ENCODE measurements at regions not wholly inside any gene's neighbourhood (a gene's known extent, or its start where the extent isn't known, plus 50 kb on each side); places are given as distances from the start of the nearest gene placed in this dataset.

DNA sequence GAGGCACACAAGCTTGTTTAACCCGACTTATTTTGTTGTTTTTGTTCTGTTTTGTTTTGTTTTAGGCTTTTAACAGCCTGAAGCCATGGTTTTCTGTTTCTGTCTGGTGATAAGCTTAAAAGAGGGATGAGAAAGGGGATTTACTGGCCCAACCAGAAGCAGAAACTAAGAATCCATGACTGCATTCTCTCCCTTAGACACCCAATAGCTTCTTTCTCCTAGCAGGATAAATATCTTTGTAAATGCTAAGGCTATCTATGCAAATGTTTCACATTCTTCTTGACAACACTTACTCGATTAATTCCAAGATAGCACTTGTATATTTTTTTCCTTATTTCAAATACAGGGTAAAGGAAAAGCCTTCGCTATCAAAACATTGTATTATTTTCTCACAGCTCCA, 53.7 kb upstream of the SMAD1 start:
- DNase-seq (ENCODE audit: low read depth, low spot score): peak; percentile 30

DNA sequence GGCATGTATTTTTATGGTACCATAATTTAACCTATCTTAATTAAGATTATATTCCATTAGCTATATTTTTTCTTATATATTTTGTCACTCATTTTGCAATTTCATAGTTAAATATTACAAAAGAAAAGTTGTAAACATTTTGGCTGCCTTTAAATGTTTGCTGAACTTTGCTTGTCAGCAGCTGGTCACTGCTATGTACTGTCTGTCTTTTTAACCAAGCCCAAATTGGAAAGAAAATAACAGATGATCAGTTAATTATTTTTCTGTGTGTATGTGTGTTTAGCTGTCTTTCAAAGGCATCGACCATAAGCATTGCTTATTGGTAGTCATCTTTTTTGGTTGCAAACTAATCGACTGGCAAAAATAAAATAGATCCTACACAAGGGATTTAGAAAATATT, 54.4 kb upstream of the SMAD1 start:
- no peak for DNase-seq (ENCODE audit: low read depth, low spot score)

DNA sequence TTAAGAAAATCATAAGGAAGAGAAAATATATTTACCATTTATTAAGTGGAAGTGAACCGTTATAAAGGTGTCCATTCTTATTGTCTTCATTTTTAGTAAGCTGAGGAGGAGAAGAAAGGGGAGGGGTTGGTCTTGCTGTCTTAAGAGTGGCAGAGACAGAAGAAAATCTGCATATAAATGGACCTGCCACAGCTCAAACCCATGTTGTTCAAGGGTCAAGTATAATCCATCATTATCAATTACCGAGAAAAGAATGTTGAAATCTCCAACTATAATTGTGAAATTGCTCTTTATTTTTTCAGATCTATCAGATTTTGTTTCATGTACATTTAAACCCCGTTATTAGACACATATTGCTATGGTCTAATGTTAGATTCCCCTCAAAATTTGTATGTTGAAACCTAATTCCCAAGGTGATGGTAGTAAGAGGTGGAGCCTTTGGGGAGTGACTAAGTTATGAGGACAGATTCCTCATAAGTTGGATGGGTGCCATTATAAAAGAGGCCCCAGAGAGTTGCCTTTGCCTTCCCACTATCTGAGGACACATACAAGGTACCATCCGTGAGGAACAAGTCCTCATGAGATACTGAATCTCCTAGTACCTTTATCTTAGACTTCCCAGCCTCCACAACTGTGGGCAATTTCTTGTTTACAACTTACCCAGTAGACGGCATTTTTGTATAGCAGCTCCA, 58.5 kb upstream of the SMAD1 start:
- no peak for DNase-seq (ENCODE audit: low read depth, low spot score)

DNA sequence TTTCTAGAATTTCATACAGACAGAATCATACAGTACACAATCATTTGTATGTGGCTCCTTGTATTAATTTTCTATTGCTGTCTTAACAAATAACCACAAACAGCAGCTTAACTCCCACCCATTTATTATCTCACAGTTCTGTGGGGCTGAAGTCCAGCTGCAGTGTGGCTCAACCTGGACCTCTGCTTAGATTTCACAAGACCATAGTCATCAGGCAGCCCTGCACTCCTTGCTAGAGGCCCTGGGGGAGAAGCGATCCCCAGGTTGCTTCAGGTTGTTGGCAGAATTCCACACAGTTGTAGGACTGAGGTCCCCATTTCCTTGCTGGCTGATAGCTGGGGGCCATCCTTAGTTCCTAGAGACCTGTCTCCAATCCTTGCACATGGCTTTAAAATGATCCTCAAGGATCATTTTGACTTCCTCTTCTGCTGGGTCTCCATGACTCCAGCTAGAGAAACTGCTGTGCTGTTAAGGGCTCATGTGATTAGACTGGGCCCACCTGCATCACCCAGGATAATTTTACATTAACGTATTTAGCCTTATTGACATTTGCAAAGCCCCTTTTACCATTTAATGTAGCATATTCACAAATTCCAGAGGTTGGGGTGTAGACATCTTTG, 60.9 kb upstream of the SMAD1 start:
- peak; percentile 37 for DNase-seq (ENCODE audit: low read depth, low spot score)

DNA sequence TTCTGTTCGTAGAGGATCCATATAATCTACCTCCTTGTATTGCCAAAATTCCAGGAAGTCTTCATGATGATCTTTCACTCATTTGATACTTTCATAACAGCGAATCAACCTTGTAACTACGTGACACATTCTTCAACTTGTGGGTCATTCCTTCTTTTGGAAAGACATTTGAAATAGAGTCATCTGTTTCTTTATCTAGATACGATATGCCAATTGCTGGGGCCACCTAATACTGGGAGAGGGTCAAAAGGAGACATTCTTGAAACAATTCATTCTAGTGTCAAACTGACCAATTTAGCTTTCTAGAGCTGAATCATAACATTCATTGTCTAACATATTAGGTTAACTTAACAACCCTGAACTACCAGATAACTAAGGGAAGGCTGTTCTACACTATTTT, 62.9 kb upstream of the SMAD1 start:
- DNase-seq (ENCODE audit: low read depth, low spot score): no peak

DNA sequence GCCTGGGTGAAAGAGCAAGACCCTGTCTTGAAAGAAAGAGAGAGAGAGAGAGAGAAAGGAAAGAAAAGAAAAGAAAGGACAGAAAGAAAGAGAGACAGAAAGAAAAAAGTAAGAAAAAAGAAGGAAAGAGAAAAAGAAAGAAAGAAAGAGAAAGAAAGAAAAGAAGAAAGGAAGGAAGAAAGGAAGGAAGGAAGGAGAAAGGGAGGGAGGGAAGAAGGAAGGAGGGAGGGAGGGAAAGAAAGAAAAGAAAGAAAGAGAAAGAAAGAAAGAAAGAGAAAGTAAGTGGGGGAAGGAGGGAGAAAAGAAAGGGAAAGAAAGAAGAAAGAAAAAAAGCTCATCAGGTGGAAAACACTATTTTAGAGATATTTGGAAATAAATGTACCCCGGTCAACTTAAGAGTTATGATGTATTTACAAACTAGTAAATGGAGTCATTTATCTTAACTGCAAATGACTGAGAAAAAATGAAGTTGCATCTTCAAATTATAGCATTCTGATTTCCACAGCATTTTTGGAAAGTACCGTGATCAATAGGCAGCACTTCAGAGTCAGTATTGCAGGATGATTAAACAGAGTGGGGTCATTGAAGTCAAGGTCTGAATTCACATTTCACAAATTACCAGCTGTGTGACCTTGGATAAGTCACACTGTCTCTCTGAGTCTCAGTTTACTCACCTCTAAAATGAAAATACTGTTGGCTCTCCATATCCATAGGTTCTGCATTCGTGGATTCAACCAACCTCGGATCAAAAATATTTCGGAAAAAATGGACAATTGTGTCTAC, 64.1 kb upstream of the SMAD1 start:
- DNase-seq (ENCODE audit: low read depth, low spot score): no peak

DNA sequence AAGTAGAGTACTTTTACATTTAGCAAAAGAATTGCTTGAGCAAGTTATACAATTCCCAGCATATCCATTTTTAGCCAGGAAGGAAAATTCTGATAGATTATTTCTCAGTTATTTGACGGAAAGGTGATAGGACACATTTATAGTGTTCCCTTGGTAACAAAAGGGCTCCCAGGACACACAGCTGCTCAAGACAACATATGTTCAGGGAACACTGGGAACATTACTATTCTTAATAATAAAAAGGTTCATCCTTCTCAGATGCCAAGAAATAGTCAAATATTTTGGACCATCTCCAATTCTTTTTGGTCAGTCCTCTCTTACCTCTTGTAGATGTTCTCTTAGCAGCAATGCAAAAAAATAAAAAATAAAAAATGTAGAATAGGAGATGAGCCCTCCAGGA, 66.8 kb upstream of the SMAD1 start:
- no peak for DNase-seq (ENCODE audit: low read depth, low spot score)

DNA sequence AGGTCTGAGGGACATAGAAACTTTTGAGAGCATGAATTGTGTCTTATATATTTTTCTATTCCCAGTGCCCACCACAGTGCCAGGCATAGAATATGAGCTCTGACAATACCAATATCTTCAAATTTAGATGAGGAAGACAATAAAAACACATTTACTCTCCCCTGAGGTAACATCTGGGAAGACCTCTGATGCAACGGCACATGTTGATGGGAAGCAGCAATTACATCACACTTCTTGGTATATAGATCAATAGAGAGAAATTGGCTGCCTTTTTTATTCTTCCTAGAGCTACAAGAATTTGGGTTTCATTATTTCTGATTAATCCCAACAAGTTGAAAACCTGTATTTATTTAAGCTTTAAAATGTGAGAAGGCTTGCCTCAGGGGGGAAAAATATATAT, 67.4 kb upstream of the SMAD1 start:
- no peak for DNase-seq (ENCODE audit: low read depth, low spot score)

DNA sequence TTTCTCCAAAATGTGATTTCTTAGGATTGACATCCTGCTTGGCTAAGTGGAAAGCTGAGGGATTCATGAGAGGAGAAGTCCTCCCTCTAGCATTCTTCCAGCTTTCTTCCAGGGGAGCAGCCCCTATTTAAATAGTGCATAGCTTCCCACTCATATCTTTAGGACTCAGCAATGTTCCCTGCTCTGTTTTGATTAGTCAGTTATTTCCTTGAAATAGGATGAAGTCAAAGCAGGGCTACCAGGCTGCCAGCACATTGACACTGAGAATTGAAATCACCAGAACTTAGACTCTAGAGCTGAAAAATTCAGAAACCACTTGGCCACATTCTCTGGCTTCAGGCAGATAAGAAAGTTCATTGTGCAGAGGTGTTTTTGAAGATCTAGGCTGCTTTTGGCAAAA, 74.7 kb upstream of the SMAD1 start:
- no peak for DNase-seq (ENCODE audit: low read depth, low spot score)

DNA sequence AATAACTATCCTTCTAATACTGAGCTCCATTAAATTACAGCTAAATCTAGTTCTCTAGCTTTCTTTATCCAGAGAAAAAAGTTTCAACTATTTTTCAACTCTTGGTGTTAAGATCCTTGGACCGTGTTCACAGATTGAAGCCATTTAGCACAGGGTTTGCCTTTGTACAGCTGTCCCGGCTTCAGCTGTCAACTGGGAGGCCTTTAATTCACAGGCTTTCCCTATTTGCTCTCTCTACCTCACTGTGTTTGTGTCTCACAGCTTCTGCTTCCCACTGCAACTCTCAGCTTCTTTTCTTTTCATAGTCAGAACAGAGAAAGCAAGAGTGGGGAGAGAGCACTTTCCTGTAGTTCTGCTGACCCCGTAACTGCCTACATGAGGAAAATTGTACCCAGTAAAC, 76.9 kb upstream of the SMAD1 start:
- no peak for DNase-seq (ENCODE audit: low read depth, low spot score)

DNA sequence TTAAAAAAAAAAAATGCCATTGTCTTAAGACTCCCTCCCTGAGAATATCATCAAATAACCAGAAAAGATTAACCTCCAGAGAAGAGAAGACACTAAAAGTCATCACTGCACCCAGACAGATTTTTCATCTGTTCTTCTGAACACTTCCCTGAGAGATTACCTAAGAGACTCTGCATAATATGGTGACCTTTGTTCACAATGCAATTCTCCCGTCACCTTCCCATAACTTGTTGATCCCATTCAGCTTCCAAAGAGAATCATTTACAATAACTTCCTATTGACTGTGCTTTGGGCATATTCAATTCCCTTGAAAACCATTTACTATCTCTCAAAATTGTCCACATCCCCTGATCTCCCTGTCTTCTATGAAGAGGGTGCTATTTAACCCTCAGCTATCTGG, 85.1 kb upstream of the SMAD1 start:
- DNase-seq (ENCODE audit: low read depth, low spot score): no peak

DNA sequence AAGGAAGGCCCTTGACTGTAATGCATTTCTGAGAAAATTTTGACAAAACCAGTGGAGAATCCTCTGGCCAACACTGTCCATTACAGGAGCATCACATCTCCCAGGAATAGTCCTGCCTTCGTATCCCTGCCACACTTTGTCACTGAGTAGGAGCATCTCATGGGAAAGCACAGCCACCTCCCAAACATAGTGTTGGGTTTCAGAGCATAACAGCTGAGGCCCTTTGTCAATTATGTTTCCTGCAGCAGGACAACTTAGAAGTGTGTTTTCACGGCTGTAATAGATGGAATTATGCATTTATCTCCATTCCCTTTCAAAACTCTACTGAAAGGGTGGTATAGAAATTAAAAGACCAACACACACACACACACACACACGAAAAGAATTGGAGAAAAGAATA, 91.1 kb upstream of the SMAD1 start:
- DNase-seq (ENCODE audit: low read depth, low spot score): no peak

DNA sequence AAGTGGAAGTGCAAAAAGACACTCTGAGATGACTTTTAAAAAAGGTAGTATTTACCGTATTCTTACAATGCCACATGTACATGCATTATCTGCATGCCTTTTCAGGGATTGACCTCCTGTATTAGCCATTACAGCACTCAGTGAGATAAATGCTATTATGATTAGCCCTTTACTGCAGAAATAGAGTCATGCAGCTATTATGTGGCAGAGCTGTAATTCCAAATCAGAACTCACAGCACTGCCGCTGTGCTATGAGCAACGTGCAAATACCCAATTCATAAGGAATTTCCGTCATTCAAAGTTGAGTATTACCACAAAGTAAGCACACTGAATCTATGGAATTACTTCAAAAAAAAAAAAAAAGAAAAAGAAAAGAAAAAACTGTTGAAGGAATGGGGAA, 92.1 kb upstream of the SMAD1 start:
- no peak for DNase-seq (ENCODE audit: low read depth, low spot score)

DNA sequence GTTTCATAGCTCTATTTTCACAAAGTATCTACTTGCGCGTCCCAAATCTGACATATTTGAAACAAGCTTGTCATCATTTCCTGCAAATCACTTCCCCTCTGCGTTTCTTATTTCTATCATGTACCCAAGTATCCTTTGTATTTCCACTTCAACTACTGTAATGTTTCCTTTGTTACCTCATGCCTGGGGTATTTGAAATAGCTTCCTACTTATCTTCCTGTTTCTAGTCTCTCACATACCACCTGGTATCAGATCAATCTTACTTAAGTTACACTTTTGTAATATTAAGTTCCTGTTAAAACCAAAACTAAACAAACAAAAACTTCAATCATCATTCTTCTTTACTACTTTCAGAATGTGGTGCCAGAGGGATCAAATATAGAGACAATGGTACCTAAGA, 93.6 kb upstream of the SMAD1 start:
- no peak for DNase-seq (ENCODE audit: low read depth, low spot score)

DNA sequence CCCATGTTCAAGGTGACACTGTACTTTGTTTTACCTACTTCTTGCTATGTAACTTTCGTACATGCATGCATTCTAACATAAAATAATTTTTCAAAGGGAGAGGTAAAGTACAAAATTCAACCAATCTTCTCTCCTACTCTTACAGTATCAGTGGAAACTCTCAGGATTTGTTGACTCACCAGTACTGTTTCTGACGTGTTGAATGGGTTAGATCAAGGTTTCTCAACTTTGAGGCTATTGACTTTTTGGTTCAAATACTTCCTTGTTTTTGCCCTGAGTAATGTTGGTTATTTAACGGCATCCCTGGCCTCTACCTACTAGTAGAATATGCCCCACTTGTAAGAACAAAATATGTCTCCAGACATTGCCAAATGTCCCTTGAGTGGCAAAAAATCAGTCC, 94.6 kb upstream of the SMAD1 start:
- no peak for DNase-seq (ENCODE audit: low read depth, low spot score)

DNA sequence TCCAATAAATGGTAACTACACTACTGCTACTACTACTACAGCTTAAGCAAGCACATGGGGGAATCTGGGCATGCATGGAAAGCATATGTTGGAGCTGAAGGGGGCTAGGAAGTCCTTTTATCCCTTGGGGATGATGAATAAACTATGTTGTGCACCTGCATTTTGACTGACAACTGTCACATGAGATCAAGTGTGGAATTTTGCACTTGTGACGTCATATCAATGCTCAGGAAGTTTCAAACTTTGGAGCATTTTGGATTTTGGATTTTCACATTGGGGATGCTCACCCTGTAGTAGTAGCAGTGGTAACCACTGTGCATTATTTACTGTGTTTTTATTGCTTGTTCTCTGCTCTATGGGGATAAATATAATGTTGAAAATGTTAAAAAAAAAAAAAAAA, 100.5 kb upstream of the SMAD1 start:
- DNase-seq (ENCODE audit: low read depth, low spot score): no peak

DNA sequence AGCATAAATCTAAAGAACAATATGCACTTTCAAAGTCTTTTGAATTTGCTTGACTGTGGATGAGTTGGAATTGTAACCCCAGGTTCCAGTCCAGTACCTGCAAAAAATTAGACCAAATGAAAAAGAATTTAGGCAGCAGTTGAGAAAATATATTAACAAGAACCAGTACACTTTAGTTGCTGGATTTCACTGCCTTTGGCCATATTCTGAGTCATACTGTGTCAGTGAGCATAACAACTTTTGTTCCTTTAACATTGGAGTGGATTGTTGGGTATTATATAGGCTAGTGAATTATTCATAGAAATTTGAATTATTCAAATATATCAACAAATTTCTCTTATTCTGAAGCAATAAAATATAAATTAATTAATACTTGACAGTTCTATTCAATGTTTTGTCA, 101.5 kb upstream of the SMAD1 start:
- no peak for DNase-seq (ENCODE audit: low read depth, low spot score)

DNA sequence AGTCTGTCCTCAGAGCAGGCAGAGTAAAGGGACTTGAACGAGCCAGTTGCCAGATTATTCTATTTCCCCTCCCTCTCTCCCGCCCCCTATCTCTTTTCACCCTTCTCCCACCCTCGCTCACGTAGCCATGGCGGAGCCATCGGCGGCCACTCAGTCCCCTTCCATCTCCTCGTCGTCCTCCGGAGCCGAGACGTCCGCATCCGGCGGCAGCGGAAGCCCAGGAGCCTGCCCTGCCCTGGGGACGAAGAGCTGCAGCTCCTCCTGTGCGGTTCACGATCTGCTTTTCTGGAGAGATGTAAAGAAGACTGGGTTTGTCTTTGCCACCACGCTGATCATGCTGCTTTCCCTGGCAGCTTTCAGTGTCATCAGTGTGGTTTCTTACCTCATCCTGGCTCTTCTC, 106.2 kb upstream of the SMAD1 start:
- DNase-seq (ENCODE audit: low read depth, low spot score): no peak

DNA sequence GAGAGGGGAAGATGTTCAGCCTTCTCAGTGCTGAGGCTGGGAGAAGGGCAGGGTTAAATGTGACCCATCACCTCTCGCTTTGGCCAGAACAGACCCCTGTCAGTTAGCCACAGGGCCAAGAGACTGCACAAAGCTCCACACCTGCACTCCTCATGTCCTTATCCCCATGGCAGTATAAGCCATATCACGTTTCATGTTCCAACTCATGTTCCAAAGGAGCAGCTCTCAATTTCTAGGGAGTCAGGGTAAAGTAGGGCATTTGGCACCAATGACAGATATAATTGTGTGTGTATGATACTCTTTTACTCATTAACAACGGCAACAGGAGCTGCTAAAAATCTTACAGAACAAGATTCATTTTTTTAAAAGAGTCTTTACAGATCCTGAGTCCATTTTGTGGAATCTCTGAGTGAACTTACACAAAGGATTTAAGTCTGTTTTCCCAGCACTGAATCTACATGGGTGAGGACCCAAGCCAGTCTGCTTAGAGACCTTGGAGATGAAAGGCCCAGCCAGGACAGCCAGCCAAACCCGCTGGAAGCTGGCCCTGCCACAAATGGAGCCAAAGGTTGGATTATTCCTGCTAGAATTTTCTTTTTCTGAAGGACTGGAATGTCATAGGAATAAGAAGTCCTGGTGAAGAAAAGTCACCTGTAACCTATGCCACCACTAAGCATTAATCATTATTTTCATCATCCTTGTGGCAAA, 129.1 kb upstream of the SMAD1 start:
- no peak for DNase-seq (ENCODE audit: low read depth, low spot score)

DNA sequence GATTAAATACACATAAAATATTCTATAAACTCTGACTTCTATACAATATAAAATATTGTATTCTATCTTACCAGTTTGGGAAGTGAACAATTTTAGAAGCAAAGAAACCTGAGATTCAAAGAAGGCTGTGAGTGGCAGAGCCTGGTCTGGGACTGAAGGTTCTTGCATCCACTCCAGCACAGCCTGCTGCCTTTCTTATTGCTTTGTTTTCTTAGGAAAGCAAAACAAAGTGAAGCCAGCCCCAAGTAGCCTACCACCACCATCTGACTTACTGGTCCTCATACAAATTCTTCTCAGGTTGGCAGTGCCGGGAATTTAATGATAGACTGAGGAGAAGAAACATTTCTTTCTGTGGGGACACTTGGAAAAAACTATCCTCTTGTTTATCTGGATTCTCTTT, 129.7 kb upstream of the SMAD1 start:
- DNase-seq (ENCODE audit: low read depth, low spot score): no peak

DNA sequence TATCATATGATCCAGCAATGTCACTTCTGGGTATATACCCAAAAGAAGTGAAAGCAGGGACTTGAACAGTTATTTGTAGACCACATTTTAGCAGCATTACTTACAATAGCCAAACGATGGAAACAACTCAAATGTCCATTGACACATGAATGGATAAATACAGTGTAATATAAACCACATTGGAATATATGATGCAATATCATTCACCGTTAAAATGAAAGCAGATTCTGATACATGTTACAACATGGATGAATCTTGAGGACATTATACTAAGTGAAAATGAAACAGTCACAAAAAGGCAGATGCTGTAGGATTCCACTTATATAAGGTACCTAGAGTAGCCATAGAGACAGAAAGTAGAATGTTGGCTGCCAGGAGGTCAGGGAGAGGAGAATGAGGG, 130.5 kb upstream of the SMAD1 start:
- no peak for DNase-seq (ENCODE audit: low read depth, low spot score)

DNA sequence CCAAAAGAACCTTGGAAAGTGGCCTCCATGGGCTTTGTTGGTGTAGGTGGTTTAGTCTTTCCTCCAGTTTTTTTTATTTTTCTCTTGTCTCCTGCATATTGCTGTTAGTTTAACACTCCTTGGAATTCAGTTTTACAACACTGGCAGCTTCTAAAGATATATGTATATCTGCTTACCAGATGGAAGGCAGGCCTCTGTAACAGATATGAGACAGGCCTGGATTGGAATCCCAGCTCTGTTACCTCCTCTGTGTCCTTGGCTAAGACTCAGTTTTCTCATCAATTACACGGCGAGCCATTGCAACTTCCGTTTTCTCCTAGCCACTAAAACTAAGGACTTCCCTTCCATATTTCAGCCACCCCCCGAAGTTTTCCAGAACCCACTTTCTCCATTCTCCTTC, 133.4 kb upstream of the SMAD1 start:
- DNase-seq (ENCODE audit: low read depth, low spot score): no peak

DNA sequence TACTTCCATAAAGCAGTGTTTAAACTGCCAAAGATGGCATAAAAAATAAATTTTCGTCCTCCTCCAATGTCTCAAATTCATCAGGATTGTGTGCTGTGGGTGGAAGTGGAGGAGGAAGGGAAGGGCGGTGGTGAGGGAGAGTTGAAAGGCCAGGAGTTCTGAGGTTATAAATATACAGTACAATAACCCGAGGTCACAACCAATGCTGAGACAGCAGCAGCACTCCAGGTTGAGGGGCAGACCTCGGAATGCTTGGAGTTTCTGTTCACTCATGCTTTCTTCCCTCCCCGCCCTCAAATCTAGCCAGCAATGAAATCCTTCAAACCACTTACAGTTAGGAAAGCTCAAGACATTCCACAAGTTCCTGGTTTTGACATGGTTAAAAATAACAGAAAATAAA, 134.0 kb upstream of the SMAD1 start:
- no peak for DNase-seq (ENCODE audit: low read depth, low spot score)

Data from ELF-1 (cell line).